ENCODE measurements at regions not wholly inside any gene's neighbourhood (a gene's known extent, or its start where the extent isn't known, plus 50 kb on each side); places are given as distances from the start of the nearest gene placed in this dataset.

- TF ChIP-seq POLR2A (IDR thresholded peaks at IDR 0.05; ENCODE audit: low read length) (no peak), GATA1 (IDR thresholded peaks at IDR 0.05; ENCODE audit: low read depth, low read length) (no peak)
These were observed 110.4 kb upstream of the TOP3B start for GRCh38 chr22:22092974-22093373.
